NCI-H2227 (cell line): ENCODE measurements at regions not wholly inside any gene's neighbourhood (a gene's known extent, or its start where the extent isn't known, plus 50 kb on each side); places are given as distances from the start of the nearest gene placed in this dataset.

ENCODE experiments used
- DNase-seq: peaks from one replicate; lab custom pipeline; 2025; ENCODE audit not compliant: unreplicated experiment; lab: John Stamatoyannopoulos, UW

- DNase-seq = no peak
Observed at GRCh38 chr3:102102394-102102793, 253.1 kb downstream of the NFKBIZ start.

GRCh38 chr3:102104033-102104432 is 254.7 kb downstream of the NFKBIZ start:
- no peak for DNase-seq

- no peak for DNase-seq
Observed at GRCh38 chr3:102105193-102105592, 255.9 kb downstream of the NFKBIZ start.

- DNase-seq = no peak
Observed at GRCh38 chr3:102106416-102107097, 257.2 kb downstream of the NFKBIZ start.

GRCh38 chr3:102112704-102113230 is 263.5 kb downstream of the NFKBIZ start:
- no peak for DNase-seq

GRCh38 chr3:102113421-102114041 is 264.2 kb downstream of the NFKBIZ start:
- no peak for DNase-seq

GRCh38 chr3:102114264-102114979 is 265.1 kb downstream of the NFKBIZ start:
- no peak for DNase-seq

- no peak for DNase-seq
Observed at GRCh38 chr3:102122527-102122926, 273.2 kb downstream of the NFKBIZ start.

- no peak for DNase-seq
Observed at GRCh38 chr3:102123590-102124190, 274.4 kb downstream of the NFKBIZ start.

- no peak for DNase-seq
Observed at GRCh38 chr3:102124282-102124681, 275.0 kb downstream of the NFKBIZ start.

GRCh38 chr3:102124704-102125103 is 275.4 kb downstream of the NFKBIZ start:
- DNase-seq = no peak

- no peak for DNase-seq
Observed at GRCh38 chr3:102125197-102125993, 276.1 kb downstream of the NFKBIZ start.

GRCh38 chr3:102125994-102126368 is 276.7 kb downstream of the NFKBIZ start:
- DNase-seq = no peak

GRCh38 chr3:102129760-102130608 is 280.7 kb downstream of the NFKBIZ start:
- DNase-seq = no peak

GRCh38 chr3:102132370-102132769 is 283.1 kb downstream of the NFKBIZ start:
- no peak for DNase-seq

- DNase-seq = no peak
Observed at GRCh38 chr3:102133376-102133775, 284.1 kb downstream of the NFKBIZ start.

- no peak for DNase-seq
Observed at GRCh38 chr3:102135316-102135715, 286.0 kb downstream of the NFKBIZ start.

- no peak for DNase-seq
Observed at GRCh38 chr3:102136183-102136582, 286.9 kb downstream of the NFKBIZ start.

- DNase-seq = no peak
Observed at GRCh38 chr3:102140116-102140515, 290.8 kb downstream of the NFKBIZ start.
